NCI-H526 treated with DMSO at 0.1 percent for 48 hours (cell line): ENCODE measurements at regions not wholly inside any gene's neighbourhood (a gene's known extent, or its start where the extent isn't known, plus 50 kb on each side); places are given as distances from the start of the nearest gene placed in this dataset.

ENCODE experiments used
- DNase-seq: peaks from one replicate; lab custom pipeline; 2025; lab: John Stamatoyannopoulos, UW

DNA sequence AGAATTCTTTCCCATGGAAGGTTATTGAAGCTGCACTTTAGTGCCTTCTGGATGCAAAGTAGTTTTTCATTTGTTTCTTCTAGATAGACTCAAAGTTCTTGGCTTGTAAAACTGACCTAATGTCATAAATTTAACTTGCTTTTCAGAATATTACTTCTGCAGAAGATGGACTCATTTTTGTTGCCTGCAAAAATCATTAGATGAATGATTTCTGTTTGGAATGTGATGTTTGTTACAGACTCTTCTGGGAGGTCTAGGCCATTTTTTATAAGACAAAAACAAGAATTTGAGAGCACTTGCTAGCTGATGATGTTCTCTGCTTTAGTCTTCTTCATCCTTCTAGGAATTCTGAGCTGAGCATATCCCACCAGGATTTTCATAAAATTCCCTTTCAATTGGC, 308.6 kb upstream of the GIMD1 start:
- no peak for DNase-seq

DNA sequence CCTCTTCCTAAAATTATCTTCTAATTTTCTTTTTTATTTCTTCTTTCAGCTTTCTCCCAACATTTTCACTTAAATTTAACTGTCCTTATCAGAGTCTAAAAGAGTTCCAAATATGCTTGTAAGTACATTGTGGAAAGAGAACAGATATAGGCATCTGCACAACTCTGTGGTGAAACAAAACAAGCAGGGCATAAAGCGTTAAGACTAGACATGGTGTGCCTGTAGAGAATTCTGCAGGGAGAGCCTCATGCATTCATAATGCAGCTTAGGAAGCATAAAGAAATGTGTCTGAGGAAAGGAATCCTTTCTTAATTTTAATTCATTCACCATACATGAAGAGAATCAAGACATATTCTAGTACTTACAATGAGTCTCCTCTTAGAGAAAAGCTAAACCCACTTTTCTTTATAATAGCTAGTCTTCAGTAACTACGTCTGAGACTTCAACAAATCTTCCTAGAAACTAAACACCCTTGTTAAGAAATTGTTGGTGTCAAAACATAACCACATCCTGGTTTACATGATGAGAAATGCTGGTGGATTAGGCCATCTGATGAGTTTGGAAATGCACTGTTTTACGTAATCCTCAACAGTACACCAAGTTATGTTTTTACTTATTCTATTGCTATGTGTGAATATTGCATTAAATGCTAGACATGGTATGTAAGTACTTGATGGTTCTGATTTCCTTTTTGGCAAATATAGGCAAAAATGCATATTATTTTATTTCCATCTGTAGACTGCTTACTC, 307.8 kb upstream of the GIMD1 start:
- DNase-seq, result no peak

DNA sequence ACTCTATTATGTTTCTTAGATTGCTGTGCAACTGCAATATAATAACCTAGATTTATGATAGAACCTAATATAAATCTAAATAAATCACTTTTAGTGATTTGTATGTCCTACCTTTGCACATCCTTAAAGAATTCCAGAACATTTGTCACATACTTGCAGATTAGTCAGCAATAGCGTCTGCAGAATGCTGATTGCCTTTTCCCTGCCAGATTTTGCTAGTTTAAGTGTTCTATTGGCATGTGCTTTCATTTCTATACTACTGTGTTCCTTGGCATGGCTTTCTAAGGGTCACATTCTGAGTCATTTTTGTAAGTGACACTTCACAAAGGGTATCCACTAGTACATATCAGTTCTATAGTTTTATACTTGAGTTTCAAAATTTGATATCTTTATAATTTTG, 303.1 kb upstream of the GIMD1 start:
- DNase-seq, result no peak

DNA sequence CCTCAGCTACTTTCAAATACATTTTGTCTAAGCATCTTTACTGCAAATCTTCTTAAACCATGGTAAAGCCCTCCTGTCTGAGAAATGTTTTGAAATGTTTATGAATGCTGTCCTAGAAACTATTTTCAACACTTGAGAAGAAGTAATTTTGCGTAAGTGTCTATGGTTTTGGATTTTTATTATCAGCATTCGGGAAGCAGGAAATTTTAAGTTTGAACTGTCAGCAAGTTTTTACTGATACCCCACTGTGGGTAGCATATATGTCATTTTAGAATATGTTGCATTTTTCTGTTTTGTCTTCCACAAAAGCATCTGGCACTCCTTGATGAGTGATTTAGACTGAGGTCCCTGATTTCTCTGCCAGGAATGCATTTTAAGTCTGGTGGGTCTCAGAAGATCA, 302.4 kb upstream of the GIMD1 start:
- DNase-seq, result no peak

DNA sequence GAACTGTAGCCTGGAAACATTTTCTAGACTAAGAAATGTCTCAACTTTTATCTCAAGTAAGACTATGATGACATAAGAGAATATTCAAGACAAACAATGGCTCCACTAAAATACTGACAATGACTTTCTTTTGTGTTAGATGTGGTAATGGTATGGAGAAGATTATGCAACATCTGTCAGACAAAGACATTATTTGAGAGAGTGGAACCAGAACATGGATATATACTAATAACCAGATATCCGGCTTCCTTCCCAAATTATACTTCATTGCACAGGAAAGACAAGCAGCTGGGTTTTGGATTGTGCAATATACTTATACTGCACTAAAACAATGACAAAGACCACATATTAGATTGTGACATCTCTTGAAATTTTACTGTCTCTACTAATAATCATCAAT, 290.8 kb upstream of the GIMD1 start:
- DNase-seq, result no peak

DNA sequence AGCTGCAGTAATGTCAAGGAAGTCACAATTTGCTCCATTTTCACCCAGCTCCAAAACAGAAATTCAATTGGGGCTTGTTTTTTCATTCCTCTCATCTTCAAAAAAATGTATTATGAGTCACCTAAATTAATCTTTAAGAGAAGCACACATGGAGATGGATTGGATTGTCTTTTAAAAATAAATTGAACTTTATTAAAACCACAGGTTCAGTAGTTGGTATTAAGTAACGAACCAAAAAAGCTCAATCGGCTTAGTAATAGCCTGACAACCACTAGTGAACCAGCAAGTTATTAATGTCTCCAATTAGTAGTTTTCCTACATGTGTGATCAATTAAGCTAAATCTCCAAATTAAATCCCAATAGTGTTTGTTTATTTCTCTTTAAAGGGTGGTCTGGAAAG, 283.5 kb upstream of the GIMD1 start:
- no peak for DNase-seq

DNA sequence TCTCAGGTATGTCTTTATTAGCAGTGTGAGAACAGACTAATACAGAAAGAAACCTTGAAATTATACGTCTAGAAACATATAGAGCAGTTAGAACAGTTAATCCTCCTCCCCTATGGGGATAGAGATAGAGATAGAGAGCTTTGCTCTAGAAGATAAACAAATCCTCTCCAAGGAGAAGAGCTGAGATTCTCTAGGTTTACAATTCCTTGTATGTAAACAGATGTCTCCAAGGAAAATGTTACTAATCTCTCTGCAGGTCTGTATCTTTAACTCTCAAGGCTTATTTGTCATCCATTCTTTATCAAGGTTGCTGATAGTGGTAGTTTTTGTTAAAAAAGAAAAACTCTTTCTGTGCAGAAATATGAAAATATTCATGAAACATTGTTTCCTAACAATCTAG, 282.1 kb upstream of the GIMD1 start:
- DNase-seq, result no peak

DNA sequence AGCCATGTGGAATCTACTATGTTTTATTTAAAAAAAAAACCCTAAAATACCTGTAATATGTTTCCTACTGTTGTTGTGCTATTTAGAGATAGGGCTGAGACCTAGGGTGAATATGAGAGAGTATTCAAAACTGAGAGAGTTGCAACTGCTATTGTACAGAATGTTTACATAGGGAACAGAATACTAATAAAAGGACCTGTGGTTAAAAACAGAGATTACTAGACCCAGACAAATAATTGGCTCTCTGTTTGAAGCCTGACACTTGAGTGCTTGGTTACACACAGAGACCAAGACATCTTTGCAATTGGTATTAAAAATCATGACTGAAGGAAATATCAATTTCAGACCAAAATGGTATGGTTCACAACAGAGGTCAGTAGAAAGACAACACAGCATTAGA, 278.9 kb upstream of the GIMD1 start:
- DNase-seq, result no peak

DNA sequence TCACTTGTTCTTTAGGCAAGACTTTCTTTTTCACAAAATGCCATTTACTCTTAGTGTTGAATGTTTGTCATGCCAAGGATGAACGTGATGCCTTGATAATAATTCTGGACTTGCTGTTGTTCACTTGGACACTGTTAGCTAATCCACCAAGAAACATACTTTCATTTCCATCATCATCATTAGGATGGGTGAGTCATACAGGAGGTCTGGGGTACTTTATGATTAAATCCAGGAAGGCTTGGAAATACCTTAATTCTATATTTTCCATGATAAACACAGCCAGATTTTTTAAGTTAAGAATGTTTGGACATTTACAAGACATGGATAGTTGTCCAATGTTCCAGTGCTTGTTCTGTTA, 260.7 kb upstream of the GIMD1 start:
- DNase-seq, result no peak

DNA sequence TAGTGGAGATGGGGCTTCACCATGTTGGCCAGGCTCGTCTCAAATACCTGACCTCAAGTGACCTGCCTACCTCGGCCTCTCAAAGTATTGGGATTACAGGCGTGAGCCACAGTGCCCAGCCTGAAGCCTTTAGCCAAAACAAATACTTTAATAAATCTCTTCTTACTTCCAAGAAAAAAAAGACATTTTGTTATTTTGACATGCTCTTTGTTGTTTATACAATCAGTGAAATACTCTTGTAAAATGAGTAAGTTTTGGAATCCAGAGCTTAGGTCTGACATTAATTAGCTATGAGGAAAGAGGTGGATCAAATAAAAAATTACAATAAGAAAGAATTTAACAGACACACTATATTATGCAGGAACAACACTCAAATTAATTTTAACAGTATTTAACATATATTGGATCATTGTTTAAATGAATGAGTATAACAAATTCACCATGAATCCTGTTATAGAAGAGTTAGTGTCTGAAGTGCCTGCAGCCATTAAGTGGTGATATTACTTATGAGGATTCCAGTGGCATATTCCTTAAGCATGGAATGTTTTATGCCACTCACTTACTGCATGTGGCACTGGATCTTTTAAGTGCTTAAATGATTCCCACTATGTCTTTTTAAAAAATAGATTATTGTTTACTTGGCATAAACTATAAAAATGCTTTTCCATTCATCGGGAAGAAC, 260.1 kb upstream of the GIMD1 start:
- no peak for DNase-seq

DNA sequence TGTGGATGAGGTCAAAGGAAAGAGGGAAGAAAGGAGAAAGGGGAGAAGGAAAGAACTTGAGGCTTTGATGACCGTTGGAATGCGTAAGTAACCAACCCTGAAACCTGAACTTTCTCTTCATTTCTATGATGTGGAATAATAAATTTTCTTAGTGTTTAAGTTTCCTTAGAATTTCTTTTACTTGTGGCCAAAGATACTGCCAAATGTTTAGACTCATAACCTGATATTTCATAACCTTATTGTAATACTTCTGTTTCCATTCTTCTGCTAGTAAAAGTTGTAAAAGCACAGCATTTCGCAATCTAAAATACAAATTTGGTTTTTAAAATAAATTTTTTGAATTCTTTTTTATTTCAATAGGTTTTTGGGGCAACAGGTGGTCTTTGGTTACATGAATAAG, 258.5 kb upstream of the GIMD1 start:
- DNase-seq, result no peak

DNA sequence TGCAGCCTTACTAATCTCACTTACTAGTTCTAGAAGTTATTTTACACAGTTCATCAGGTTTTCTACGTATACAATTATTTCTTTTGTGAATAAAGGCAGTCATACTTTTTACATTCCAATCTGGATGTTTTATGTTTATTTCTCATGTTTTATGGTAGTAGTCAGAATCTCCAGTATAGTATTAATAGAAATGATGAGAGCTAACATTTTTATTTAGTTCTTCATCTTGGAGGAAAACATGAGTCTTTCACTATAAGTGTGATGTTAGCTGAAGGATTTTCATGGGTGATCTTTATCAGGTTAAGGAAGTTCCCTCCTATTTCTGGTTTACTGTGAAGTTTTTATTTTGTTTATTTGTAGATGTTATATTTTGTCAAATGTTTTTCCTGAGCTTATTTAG, 256.1 kb upstream of the GIMD1 start:
- DNase-seq, result no peak

DNA sequence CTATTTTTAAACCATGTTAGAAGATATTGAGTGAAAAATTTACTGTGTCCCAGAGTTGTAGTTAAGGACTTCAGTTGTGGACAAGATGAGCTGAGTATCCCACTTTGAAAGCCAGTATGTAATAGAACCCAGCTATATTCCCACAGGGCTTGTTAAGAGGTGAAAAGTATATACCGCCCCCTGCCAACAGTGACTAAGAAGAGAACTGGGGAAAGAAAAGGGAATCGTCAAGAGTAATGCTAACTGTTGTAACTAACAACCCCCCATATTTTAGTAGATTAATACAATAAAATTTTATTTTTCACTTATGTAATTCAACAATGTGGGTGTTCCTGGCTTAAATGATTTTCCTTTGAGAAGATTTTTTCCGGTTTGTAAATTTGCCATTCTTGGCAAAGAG, 250.4 kb upstream of the GIMD1 start:
- no peak for DNase-seq

DNA sequence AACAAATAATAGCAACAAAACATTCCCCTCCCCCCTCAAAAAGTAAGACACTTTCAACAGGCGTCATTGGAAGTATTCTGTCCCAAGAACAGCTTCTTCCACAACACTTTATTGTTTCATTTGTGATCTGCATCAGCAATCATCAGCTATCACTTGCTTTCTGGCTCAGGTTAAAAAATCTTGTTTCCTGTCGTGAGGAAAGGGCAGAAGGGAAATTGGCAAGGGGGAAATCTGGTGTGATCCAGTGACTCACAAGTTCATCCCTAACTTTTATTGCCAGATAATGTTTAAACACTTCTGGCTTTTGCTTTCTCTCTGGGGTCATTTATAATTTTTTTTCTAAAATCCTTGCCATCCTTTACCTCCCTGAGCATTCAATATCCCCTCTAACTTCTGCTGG, 247.4 kb upstream of the GIMD1 start:
- DNase-seq, result no peak

DNA sequence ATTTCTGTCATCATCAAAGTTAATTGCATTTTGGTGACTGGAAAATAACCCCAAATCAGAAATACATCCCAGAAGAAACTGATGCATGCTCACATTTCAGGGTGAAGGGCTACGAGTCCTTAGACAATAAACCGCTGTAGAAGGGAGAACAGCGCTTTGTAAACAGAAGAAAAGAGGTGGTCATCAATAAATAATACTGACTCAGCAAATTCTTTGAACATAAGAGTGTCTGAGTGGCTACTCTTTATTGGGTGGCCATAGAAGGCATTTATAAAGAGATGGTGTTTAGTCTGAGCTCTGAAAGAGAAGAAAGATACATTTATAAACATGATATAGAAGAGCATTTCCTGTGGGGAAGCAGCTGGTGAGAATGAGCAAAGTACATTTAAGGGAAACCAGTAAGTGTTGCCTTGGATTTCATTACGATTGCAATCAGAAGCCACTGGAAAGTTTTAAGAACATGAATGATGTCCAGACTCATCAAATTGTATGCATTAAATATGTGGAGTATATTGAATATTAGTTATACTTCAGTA, 246.9 kb upstream of the GIMD1 start:
- no peak for DNase-seq

DNA sequence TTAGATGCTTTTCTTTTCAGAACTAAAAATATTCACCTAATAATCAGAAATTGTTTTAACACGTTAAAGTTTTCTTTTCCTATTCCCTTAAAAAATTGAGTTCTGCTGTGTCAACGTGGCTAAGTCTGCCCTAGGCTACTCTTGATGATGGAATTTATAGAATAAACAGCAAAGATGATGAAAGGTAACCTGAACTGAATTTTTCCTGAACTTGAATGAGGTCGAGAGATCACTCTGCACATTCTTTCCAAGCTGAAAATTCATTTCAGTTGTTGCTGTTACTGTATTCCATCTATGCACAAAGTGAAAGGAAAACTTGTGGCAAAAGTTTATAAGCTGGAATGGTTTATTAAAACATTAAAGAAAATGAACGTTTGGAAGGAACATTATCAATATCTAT, 245.9 kb upstream of the GIMD1 start:
- no peak for DNase-seq

DNA sequence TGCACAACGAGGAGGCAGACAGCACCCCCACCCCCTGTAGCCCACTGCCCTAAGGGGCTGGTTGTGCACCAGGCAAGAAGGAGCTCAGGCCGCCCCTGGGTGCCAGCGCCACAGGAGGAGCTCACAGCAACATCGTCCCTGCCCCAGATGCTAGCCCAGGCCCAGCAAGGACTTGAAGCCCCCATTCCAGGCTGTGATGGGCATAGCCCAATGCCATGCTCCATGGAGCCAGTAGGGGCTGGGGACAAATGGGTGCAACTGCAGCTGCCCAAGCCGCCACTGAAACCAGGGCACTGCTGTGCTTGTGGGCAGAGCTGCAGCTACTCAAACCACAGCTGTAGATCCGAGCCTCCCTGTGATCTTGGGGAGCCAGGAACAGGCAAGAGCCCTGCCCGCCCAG, 241.3 kb upstream of the GIMD1 start:
- no peak for DNase-seq

DNA sequence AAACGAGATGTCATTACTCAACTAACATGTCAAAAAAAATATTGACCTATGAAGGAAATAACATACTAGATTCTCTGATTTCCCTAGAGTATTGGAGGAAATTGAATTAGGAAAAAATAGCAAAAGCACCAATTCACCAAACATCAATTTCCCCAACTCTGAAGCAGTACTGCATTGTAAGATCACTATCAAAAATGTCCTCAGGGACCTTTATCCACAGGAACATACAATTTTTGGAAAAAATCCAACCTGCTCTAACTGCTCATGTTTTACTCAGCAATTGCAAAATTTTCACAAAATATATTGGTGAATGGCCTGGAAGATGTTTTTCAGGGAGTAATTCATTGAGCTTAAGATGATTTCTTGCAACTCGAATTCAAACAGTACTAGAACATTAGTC, 239.0 kb upstream of the GIMD1 start:
- no peak for DNase-seq

DNA sequence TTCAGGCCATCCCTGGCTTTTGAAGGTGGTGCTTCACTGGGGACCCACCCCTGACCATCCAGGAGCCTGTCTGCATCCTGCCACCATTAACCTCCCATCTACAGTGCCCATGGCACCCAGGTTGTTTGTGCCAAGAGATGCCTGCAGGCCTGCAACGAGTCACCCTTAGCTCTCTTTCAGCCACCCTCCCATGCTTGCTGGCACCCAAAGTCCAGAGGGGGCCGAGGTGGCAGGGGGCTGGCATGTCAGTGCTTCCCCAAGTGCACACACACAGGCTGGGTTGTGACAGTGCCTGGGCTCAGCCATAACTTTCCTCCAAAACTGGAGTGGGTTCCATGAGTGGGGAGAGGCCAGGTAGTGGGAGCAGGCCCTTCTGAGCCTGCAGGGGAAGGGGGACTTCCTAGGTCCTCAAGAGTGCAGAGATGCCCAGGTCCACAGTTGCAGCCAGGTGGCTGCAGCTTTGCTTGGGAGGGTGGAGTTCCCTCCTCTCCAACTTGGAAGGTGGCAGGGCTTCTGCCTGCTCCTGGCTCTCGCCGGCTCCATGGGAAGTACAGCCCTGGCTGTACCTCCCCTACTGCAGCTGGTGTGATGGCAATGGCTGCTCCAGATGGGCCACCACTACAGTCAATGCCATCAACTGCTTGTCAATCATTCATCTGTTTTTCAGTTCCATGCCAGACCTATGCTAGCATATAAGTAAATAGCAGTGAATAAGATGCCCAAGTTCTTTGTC, 235.9 kb upstream of the GIMD1 start:
- no peak for DNase-seq

DNA sequence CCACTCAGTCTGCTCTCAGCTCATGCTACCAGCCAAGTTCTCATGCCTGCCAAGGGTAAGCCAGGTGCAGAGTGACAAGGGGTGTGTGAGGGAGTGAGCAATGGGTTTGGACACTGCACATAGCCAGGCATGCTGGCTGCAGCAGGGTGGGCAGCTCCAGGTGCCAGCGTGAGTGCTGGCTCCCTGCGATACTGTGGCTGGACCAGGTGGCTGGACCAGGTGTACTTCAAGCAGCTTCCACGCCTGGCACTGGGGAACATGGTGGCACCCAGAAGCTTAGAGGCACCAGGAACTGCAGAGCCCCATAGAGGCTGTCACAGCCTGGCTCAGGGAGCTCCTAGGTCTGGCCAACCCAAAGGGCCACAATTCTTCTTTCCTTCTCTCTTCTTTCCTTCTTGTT, 234.9 kb upstream of the GIMD1 start:
- DNase-seq, result no peak

DNA sequence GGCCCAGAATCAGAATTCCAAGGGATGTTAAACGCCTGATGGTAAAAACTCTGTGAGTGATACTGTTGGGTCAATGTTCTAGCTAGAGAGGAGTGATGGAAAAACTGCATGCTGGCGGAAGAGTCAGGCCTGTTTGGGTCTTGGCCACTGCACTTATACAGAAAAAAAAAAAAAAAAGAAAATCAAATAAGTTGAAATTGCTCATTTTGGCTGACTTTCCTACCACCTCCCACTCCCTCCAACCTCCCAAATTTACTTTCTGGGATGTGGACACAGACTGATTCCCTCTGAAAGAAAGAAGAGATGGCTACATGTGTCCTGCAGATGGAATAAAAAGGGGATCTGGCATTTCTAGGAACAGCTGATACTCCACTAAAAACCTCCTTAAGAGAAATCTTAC, 234.1 kb upstream of the GIMD1 start:
- no peak for DNase-seq

DNA sequence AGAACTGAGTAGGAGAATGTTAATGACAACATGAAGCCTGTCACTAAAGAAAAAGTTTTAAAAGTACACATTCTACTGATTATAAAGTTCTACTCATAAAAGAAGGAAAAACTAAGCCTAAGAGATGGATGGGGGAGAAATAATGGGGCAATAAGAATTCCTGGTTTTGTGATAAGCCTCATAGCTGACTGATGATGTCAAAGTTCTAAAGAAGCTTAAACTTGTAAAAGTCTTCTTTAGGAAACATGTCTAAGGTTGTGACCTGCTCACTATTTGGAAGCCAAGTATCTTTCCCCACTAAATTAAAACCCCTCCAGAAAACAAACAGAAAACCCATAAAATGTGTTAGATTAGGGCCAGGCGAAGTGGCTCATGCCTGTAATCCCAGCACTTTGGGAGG, 232.9 kb upstream of the GIMD1 start:
- no peak for DNase-seq

DNA sequence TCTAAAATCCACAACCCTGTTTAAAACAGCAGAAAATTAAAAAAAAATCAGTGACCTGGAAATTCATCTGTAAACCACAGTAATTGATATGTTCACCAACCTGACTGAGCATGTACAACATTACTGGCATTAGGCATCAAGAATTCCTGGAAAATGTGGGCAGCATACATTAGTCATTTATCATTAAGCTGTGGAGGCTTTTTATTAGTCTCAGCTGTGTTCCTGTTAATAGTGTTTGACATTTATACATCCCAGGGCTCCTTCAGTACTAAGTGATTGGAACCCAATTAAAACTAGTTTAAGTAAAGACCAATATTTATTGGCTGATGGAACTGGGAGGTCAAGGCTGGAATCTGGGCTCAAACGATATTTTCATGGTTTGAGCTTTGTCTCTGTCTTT, 227.3 kb upstream of the GIMD1 start:
- no peak for DNase-seq
